CD4-positive, CD25-positive, alpha-beta regulatory T cell (primary cell): ENCODE measurements at regions not wholly inside any gene's neighbourhood (a gene's known extent, or its start where the extent isn't known, plus 50 kb on each side); places are given as distances from the start of the nearest gene placed in this dataset.
A peak's percentile ranks its signal among the peaks of the same experiment; 100 is the strongest.

Source experiments
- ATAC-seq, 2 donors: fragments of 150-1000 bp; cut with Tn5 transposase; one replicate each; pipeline ENCODE4 v1.10.0; 2021; ENCODE audit warnings: low read depth in 2 of 2, moderate number of reproducible peaks in 2 of 2, moderate library complexity in 1 of 2
- DNase-seq, 3 donors: peaks; one replicate each; pipeline versions ENCODE4 v3.0.0 to v3.0.0-alpha.2; 2012 to 2022; ENCODE audit warnings: mixed read lengths in 1 of 3
- H3K27ac ChIP-seq: one replicate; pipeline ENCODE4 v1.7.0; 2013; ENCODE audit warnings: mild to moderate bottlenecking, low read length; ENCODE audit not compliant: insufficient read depth, poor library complexity, severe bottlenecking
- H3K27me3 ChIP-seq: one replicate; pipeline ENCODE4 v1.7.0; 2013; ENCODE audit warnings: low read length; ENCODE audit not compliant: control insufficient read depth, insufficient read depth
- H3K36me3 ChIP-seq: one replicate; pipeline ENCODE4 v1.7.0; 2013; ENCODE audit warnings: mild to moderate bottlenecking, low read length, moderate library complexity; ENCODE audit not compliant: control insufficient read depth, insufficient read depth
- H3K4me1 ChIP-seq: 2 replicates; pipeline ENCODE4 v1.7.0; 2013; ENCODE audit warnings: mild to moderate bottlenecking, low read length; ENCODE audit not compliant: insufficient read depth, control insufficient read depth, poor library complexity, severe bottlenecking
- H3K4me3 ChIP-seq: one replicate; pipeline ENCODE4 v1.7.0; 2013; ENCODE audit warnings: low read depth, mild to moderate bottlenecking, low read length, moderate library complexity
- H3K9me3 ChIP-seq, 2 experiments: 1 replicate in 1 of 2; 2 replicates in 1 of 2; pipeline ENCODE4 v1.7.0; 2013; ENCODE audit warnings: low read length in 2 of 2, mild to moderate bottlenecking in 1 of 2, moderate library complexity in 1 of 2; ENCODE audit not compliant: control insufficient read depth in 2 of 2
- H3K27ac Mint-ChIP-seq, 3 donors: one replicate each; pipeline ENCODE4 v1.8.0; 2020 to 2022; ENCODE audit warnings: mild to moderate bottlenecking in 3 of 3, mixed read lengths in 3 of 3, moderate library complexity in 2 of 3
- H3K27me3 Mint-ChIP-seq: one replicate; pipeline ENCODE4 v1.8.0; 2022; ENCODE audit warnings: mild to moderate bottlenecking, mixed read lengths
- H3K36me3 Mint-ChIP-seq: one replicate; pipeline ENCODE4 v1.8.0; 2020; ENCODE audit warnings: mixed read lengths
- H3K4me1 Mint-ChIP-seq, 4 donors: one replicate each; pipeline ENCODE4 v1.8.0; 2020 to 2022; ENCODE audit warnings: mixed read lengths in 4 of 4, mild to moderate bottlenecking in 1 of 4
- H3K4me3 Mint-ChIP-seq, 4 donors: one replicate each; pipeline ENCODE4 v1.8.0; 2020 to 2022; ENCODE audit warnings: mild to moderate bottlenecking in 4 of 4, mixed read lengths in 4 of 4, moderate library complexity in 3 of 4
- H3K9me3 Mint-ChIP-seq, 7 donors: one replicate each; pipeline ENCODE4 v1.8.0; 2020 to 2022; ENCODE audit warnings: mixed read lengths in 7 of 7, mild to moderate bottlenecking in 3 of 7, moderate library complexity in 2 of 7

- H3K36me3 ChIP-seq, result no peaks in the 10 kb centered on the region
- H3K27me3 Mint-ChIP-seq, result peaks cover 10% of the 10 kb centered on the region
- ATAC-seq (no peak), DNase-seq (no peak)
- H3K9me3 Mint-ChIP-seq, result peaks cover 0 to 3% (median 0%) of the 10 kb centered on the region in 7 donors
- no peak overlapping the region for H3K27ac Mint-ChIP-seq
- no peaks in the 10 kb centered on the region for H3K9me3 ChIP-seq
- no peak overlapping the region for H3K4me3 ChIP-seq
- H3K4me3 Mint-ChIP-seq, result no peak overlapping the region
- H3K4me1 ChIP-seq, result no peaks in the 10 kb centered on the region
- no peaks in the 10 kb centered on the region for H3K4me1 Mint-ChIP-seq
- peaks cover 3% of the 10 kb centered on the region for H3K27me3 ChIP-seq
- H3K27ac ChIP-seq, result no peak overlapping the region
- no peaks in the 10 kb centered on the region for H3K36me3 Mint-ChIP-seq
Measured at GRCh38 chr2:160920061-160920460, 240.2 kb upstream of the TANK start.

- Mint-ChIP-seq H3K27ac (no peak overlapping the region), H3K9me3 (peaks cover 0 to 3% (median 0%) of the 10 kb centered on the region in 7 donors), H3K4me1 (no peaks in the 10 kb centered on the region), H3K4me3 (no peak overlapping the region), H3K36me3 (no peaks in the 10 kb centered on the region), H3K27me3 (peaks cover 10% of the 10 kb centered on the region)
- DNase-seq, result no peak
- Histone ChIP-seq H3K4me3 (no peak overlapping the region), H3K27ac (no peak overlapping the region), H3K4me1 (no peaks in the 10 kb centered on the region), H3K9me3 (no peaks in the 10 kb centered on the region), H3K36me3 (no peaks in the 10 kb centered on the region), H3K27me3 (peaks cover 3% of the 10 kb centered on the region)
- no peak for ATAC-seq
Measured at GRCh38 chr2:160920791-160921303, 239.4 kb upstream of the TANK start.

GRCh38 chr2:160921386-160921964, 238.8 kb upstream of the TANK start:
- H3K4me1 ChIP-seq, result no peaks in the 10 kb centered on the region
- no peak overlapping the region for H3K4me3 ChIP-seq
- Mint-ChIP-seq H3K4me1 (no peaks in the 10 kb centered on the region), H3K27ac (no peak overlapping the region), H3K4me3 (no peak overlapping the region), H3K9me3 (peaks cover 0 to 3% (median 0%) of the 10 kb centered on the region in 7 donors), H3K36me3 (no peaks in the 10 kb centered on the region), H3K27me3 (peaks cover 10% of the 10 kb centered on the region)
- ATAC-seq (no peak), DNase-seq (no peak)
- peaks cover 3% of the 10 kb centered on the region for H3K27me3 ChIP-seq
- no peaks in the 10 kb centered on the region for H3K9me3 ChIP-seq
- H3K36me3 ChIP-seq, result no peaks in the 10 kb centered on the region
- no peak overlapping the region for H3K27ac ChIP-seq

GRCh38 chr2:160924936-160925353, 235.3 kb upstream of the TANK start:
- no peaks in the 10 kb centered on the region for H3K36me3 ChIP-seq
- no peak overlapping the region for H3K27ac Mint-ChIP-seq
- peaks cover 5% of the 10 kb centered on the region for H3K27me3 ChIP-seq
- no peaks in the 10 kb centered on the region for H3K4me1 Mint-ChIP-seq
- H3K9me3 Mint-ChIP-seq, result peaks cover 0 to 3% (median 0%) of the 10 kb centered on the region in 7 donors
- no peaks in the 10 kb centered on the region for H3K4me1 ChIP-seq
- ATAC-seq, result no peak
- no peak overlapping the region for H3K27ac ChIP-seq
- H3K9me3 ChIP-seq, result no peaks in the 10 kb centered on the region
- no peak for DNase-seq
- peak overlapping the region in 1 of 4 donors; percentile 35 for H3K4me3 Mint-ChIP-seq
- peaks cover 2% of the 10 kb centered on the region for H3K27me3 Mint-ChIP-seq
- no peak overlapping the region for H3K4me3 ChIP-seq
- no peaks in the 10 kb centered on the region for H3K36me3 Mint-ChIP-seq

- H3K36me3 ChIP-seq, result no peaks in the 10 kb centered on the region
- no peak overlapping the region for H3K27ac ChIP-seq
- no peaks in the 10 kb centered on the region for H3K4me1 ChIP-seq
- Mint-ChIP-seq H3K27me3 (no peaks in the 10 kb centered on the region), H3K27ac (no peak overlapping the region), H3K9me3 (peaks cover 0 to 3% (median 0%) of the 10 kb centered on the region in 7 donors), H3K4me1 (no peaks in the 10 kb centered on the region), H3K4me3 (no peak overlapping the region), H3K36me3 (no peaks in the 10 kb centered on the region)
- no peak for DNase-seq
- H3K4me3 ChIP-seq, result no peak overlapping the region
- peaks cover 6% of the 10 kb centered on the region for H3K27me3 ChIP-seq
- no peak for ATAC-seq
- no peaks in the 10 kb centered on the region for H3K9me3 ChIP-seq
Measured at GRCh38 chr2:160925956-160926355, 234.3 kb upstream of the TANK start.

- Mint-ChIP-seq H3K27me3 (peaks cover 8% of the 10 kb centered on the region), H3K4me1 (no peaks in the 10 kb centered on the region), H3K27ac (no peak overlapping the region), H3K36me3 (no peaks in the 10 kb centered on the region), H3K9me3 (no peaks in the 10 kb centered on the region), H3K4me3 (no peak overlapping the region)
- peaks cover 5% of the 10 kb centered on the region for H3K27me3 ChIP-seq
- no peaks in the 10 kb centered on the region for H3K36me3 ChIP-seq
- no peaks in the 10 kb centered on the region for H3K9me3 ChIP-seq
- no peaks in the 10 kb centered on the region for H3K4me1 ChIP-seq
- no peak for ATAC-seq
- no peak overlapping the region for H3K4me3 ChIP-seq
- no peak for DNase-seq
- no peak overlapping the region for H3K27ac ChIP-seq
Measured at GRCh38 chr2:160927324-160927723, 232.9 kb upstream of the TANK start.

- Histone ChIP-seq H3K9me3 (no peaks in the 10 kb centered on the region), H3K27me3 (peaks cover 5% of the 10 kb centered on the region), H3K4me3 (no peak overlapping the region), H3K36me3 (no peaks in the 10 kb centered on the region), H3K27ac (no peak overlapping the region), H3K4me1 (no peaks in the 10 kb centered on the region)
- no peak for ATAC-seq
- DNase-seq, result no peak
- Mint-ChIP-seq H3K36me3 (no peaks in the 10 kb centered on the region), H3K4me1 (no peaks in the 10 kb centered on the region), H3K9me3 (peaks cover 0 to 1% (median 0%) of the 10 kb centered on the region in 7 donors), H3K4me3 (no peak overlapping the region), H3K27me3 (peaks cover 8% of the 10 kb centered on the region), H3K27ac (no peak overlapping the region)
Measured at GRCh38 chr2:160928854-160929301, 231.3 kb upstream of the TANK start.

GRCh38 chr2:160931531-160931930, 228.7 kb upstream of the TANK start:
- Histone ChIP-seq H3K4me1 (no peaks in the 10 kb centered on the region), H3K36me3 (no peaks in the 10 kb centered on the region), H3K27ac (no peak overlapping the region), H3K27me3 (peaks cover 7% of the 10 kb centered on the region), H3K9me3 (no peaks in the 10 kb centered on the region), H3K4me3 (no peak overlapping the region)
- H3K4me1 Mint-ChIP-seq, result no peaks in the 10 kb centered on the region
- no peaks in the 10 kb centered on the region for H3K36me3 Mint-ChIP-seq
- peaks cover 0 to 2% (median 0%) of the 10 kb centered on the region in 7 donors for H3K9me3 Mint-ChIP-seq
- no peak overlapping the region for H3K4me3 Mint-ChIP-seq
- H3K27me3 Mint-ChIP-seq, result peaks cover 12% of the 10 kb centered on the region
- H3K27ac Mint-ChIP-seq, result no peak overlapping the region
- ATAC-seq (no peak), DNase-seq (no peak)
